Esophagus (tissue), 2 donors: ENCODE measurements at regions not wholly inside any gene's neighbourhood (a gene's known extent, or its start where the extent isn't known, plus 50 kb on each side); places are given as distances from the start of the nearest gene placed in this dataset.

Experiments used
- H3K27ac ChIP-seq, 2 donors: one replicate each; pipeline ENCODE4 v1.5.1; 2013; ENCODE audit warnings: low read depth in 2 of 2, mild to moderate bottlenecking in 2 of 2, inconsistent platforms in 1 of 2, low read length in 1 of 2, moderate library complexity in 1 of 2
- H3K27me3 ChIP-seq, 2 donors: one replicate each; pipeline ENCODE4 v1.6.1; 2013; ENCODE audit warnings: low read length in 2 of 2, control low read depth in 1 of 2, mild to moderate bottlenecking in 1 of 2; ENCODE audit not compliant: insufficient read depth in 2 of 2, control insufficient read depth in 1 of 2
- H3K36me3 ChIP-seq, 2 donors: one replicate each; pipeline ENCODE4 v1.6.1; 2013; ENCODE audit warnings: low read length in 1 of 2; ENCODE audit not compliant: control insufficient read depth in 2 of 2, insufficient read depth in 2 of 2
- H3K4me1 ChIP-seq, 2 donors: one replicate each; pipeline ENCODE4 v1.6.1; 2013; ENCODE audit warnings: low read length in 1 of 2; ENCODE audit not compliant: control insufficient read depth in 2 of 2, insufficient read depth in 2 of 2
- H3K4me3 ChIP-seq, 2 donors: one replicate each; pipeline ENCODE4 v1.5.1; 2013; ENCODE audit warnings: low read length in 2 of 2, mild to moderate bottlenecking in 2 of 2, low read depth in 1 of 2, moderate library complexity in 1 of 2
- H3K9me3 ChIP-seq, 2 donors: one replicate each; pipeline ENCODE4 v1.6.1; 2013; ENCODE audit warnings: mild to moderate bottlenecking in 2 of 2, low read depth in 1 of 2, low read length in 1 of 2, moderate library complexity in 1 of 2; ENCODE audit not compliant: control insufficient read depth in 2 of 2, insufficient read depth in 1 of 2
- WGBS, 2 donors: extraction: QIAGEN DNeasy Blood & Tissue Kit; methylation state at CpG; one replicate each; pipeline ENCODE4 v1.1.7; 2013; 5-methylcytosine and 5-hydroxymethylcytosine counted together
- donor health status: healthy with polysubstance abuse.
- donor health status: Bipolar disorder and iron deficiency.

- Histone ChIP-seq H3K9me3 (no peaks in the 10 kb centered on the region), H3K4me1 (no peaks in the 10 kb centered on the region)
Observed at GRCh38 chr2:120432976-120433815, 87.3 kb downstream of the INHBB start.

GRCh38 chr2:120433816-120434290 lies 87.9 kb downstream of the INHBB start:
- H3K4me1 ChIP-seq: no peaks in the 10 kb centered on the region
- H3K27ac ChIP-seq: no peak overlapping the region
- H3K9me3 ChIP-seq: no peaks in the 10 kb centered on the region
- H3K4me3 ChIP-seq: no peak overlapping the region
- no peaks in the 10 kb centered on the region for H3K27me3 ChIP-seq
- H3K36me3 ChIP-seq: no peaks in the 10 kb centered on the region
- WGBS, 2 donors: 93 to 95% methylated on average over 7 of the region's 7 CpGs

More at GRCh38 chr2:120432976-120433815, 87.3 kb downstream of the INHBB start:
- Histone ChIP-seq H3K4me3 (no peak overlapping the region), H3K27me3 (no peaks in the 10 kb centered on the region), H3K36me3 (no peaks in the 10 kb centered on the region), H3K27ac (no peak overlapping the region)
- 88 to 91% methylated on average over 17 of the region's 17 CpGs for WGBS, 2 donors

- H3K27ac ChIP-seq: no peak overlapping the region
- H3K36me3 ChIP-seq: no peaks in the 10 kb centered on the region
- no peaks in the 10 kb centered on the region for H3K27me3 ChIP-seq
- H3K9me3 ChIP-seq: no peaks in the 10 kb centered on the region
- H3K4me1 ChIP-seq: no peaks in the 10 kb centered on the region
- WGBS, 2 donors: 78% methylated on average over 22 of the region's 22 CpGs
- no peak overlapping the region for H3K4me3 ChIP-seq
Observed at GRCh38 chr2:120434492-120435308, 88.8 kb downstream of the INHBB start.

- H3K4me3 ChIP-seq: no peak overlapping the region
- no peak overlapping the region for H3K27ac ChIP-seq
- peaks cover 0 to 3% of the 10 kb centered on the region in 2 donors for H3K27me3 ChIP-seq
- 83 to 84% methylated on average over 11 of the region's 11 CpGs for WGBS, 2 donors
- no peaks in the 10 kb centered on the region for H3K9me3 ChIP-seq
- no peaks in the 10 kb centered on the region for H3K4me1 ChIP-seq
- no peaks in the 10 kb centered on the region for H3K36me3 ChIP-seq
Observed at GRCh38 chr2:120435671-120436459, 89.9 kb downstream of the INHBB start.

GRCh38 chr2:120436460-120436739 lies 90.5 kb downstream of the INHBB start:
- Histone ChIP-seq H3K4me3 (no peak overlapping the region), H3K9me3 (no peaks in the 10 kb centered on the region), H3K36me3 (no peaks in the 10 kb centered on the region), H3K27ac (no peak overlapping the region), H3K27me3 (peaks cover 0 to 3% of the 10 kb centered on the region in 2 donors), H3K4me1 (no peaks in the 10 kb centered on the region)
- WGBS, 2 donors: 76 to 95% methylated on average over 1 of the region's 1 CpG

GRCh38 chr2:120436885-120437603 lies 91.1 kb downstream of the INHBB start:
- no peak overlapping the region for H3K4me3 ChIP-seq
- H3K36me3 ChIP-seq: no peaks in the 10 kb centered on the region
- H3K9me3 ChIP-seq: no peaks in the 10 kb centered on the region
- peaks cover 0 to 3% of the 10 kb centered on the region in 2 donors for H3K27me3 ChIP-seq
- no peak overlapping the region for H3K27ac ChIP-seq
- WGBS, 2 donors: 78 to 80% methylated on average over 7 of the region's 7 CpGs
- H3K4me1 ChIP-seq: no peaks in the 10 kb centered on the region

- H3K36me3 ChIP-seq: no peaks in the 10 kb centered on the region
- H3K4me3 ChIP-seq: no peak overlapping the region
- 77 to 82% methylated on average over 10 of the region's 10 CpGs for WGBS, 2 donors
- peaks cover 2 to 5% of the 10 kb centered on the region in 2 donors for H3K4me1 ChIP-seq
- H3K9me3 ChIP-seq: no peaks in the 10 kb centered on the region
- H3K27ac ChIP-seq: no peak overlapping the region
- peaks cover 0 to 3% of the 10 kb centered on the region in 2 donors for H3K27me3 ChIP-seq
Observed at GRCh38 chr2:120437604-120438000, 91.7 kb downstream of the INHBB start.

- H3K4me3 ChIP-seq: no peak overlapping the region
- peaks cover 2 to 5% of the 10 kb centered on the region in 2 donors for H3K4me1 ChIP-seq
- H3K36me3 ChIP-seq: no peaks in the 10 kb centered on the region
- no peak overlapping the region for H3K27ac ChIP-seq
- H3K27me3 ChIP-seq: peaks cover 0 to 3% of the 10 kb centered on the region in 2 donors
- H3K9me3 ChIP-seq: no peaks in the 10 kb centered on the region
- 86 to 88% methylated on average over 13 of the region's 13 CpGs for WGBS, 2 donors
Observed at GRCh38 chr2:120438301-120439066, 92.5 kb downstream of the INHBB start.
